CD14-positive monocyte (primary cell): ENCODE measurements at regions not wholly inside any gene's neighbourhood (a gene's known extent, or its start where the extent isn't known, plus 50 kb on each side); places are given as distances from the start of the nearest gene placed in this dataset.
A peak's percentile ranks its signal among the peaks of the same experiment; 100 is the strongest.

Source experiments
- DNase-seq, 3 donors: peaks; one replicate each; pipeline ENCODE4 v3.0.0-alpha.2; 2011 to 2022
- H2AFZ ChIP-seq: 2 replicates; pipeline ENCODE4 v1.6.0; 2012; ENCODE audit warnings: mild to moderate bottlenecking, low read depth, low read length, inconsistent platforms; ENCODE audit not compliant: insufficient read depth, poor library complexity, severe bottlenecking
- H3K27ac ChIP-seq, 2 donors: 1 replicate in 1 of 2; 2 replicates in 1 of 2; pipeline ENCODE4 v1.5.1; 2012 to 2013; ENCODE audit warnings: low read length in 2 of 2, control low read depth in 1 of 2, inconsistent platforms in 1 of 2, low read depth in 1 of 2, mild to moderate bottlenecking in 1 of 2
- H3K27me3 ChIP-seq, 2 donors: one replicate each; pipeline versions ENCODE4 v1.6.0 to v1.6.1; 2011 to 2013; ENCODE audit warnings: low read length in 2 of 2; ENCODE audit not compliant: control insufficient read depth in 2 of 2, insufficient read depth in 2 of 2
- H3K36me3 ChIP-seq, 2 donors: replicated peaks in 1 of 2; 1 replicate in 1 of 2; 2 replicates in 1 of 2; pipeline versions ENCODE4 v1.5.1 to v1.6.1; 2012 to 2013; ENCODE audit warnings: low read length in 2 of 2, control low read depth in 1 of 2, inconsistent platforms in 1 of 2, mild to moderate bottlenecking in 1 of 2; ENCODE audit not compliant: insufficient read depth in 2 of 2, control insufficient read depth in 1 of 2
- H3K4me1 ChIP-seq, 2 donors: 1 replicate in 1 of 2; 2 replicates in 1 of 2; pipeline versions ENCODE4 v1.5.1 to v1.6.1; 2012 to 2013; ENCODE audit warnings: low read length in 2 of 2, control low read depth in 1 of 2, inconsistent platforms in 1 of 2, mild to moderate bottlenecking in 1 of 2, moderate library complexity in 1 of 2; ENCODE audit not compliant: insufficient read depth in 2 of 2, control insufficient read depth in 1 of 2
- H3K4me2 ChIP-seq: replicated peaks from 2 replicates; pipeline ENCODE3; 2012; ENCODE audit warnings: low read length, moderate library complexity, mild to moderate bottlenecking; ENCODE audit not compliant: poor library complexity, severe bottlenecking; ENCODE audit errors: extremely low read depth
- H3K4me3 ChIP-seq, 3 experiments: fragments of 200-600 bp in 1 of 3; sonication (generic) in 1 of 3; replicated peaks in 1 of 3; 1 replicate in 2 of 3; 2 replicates in 1 of 3; pipeline ENCODE4 v1.5.1; 2011 to 2013; ENCODE audit warnings: low read length in 3 of 3, mild to moderate bottlenecking in 3 of 3, control low read depth in 2 of 3, low read depth in 2 of 3, inconsistent platforms in 1 of 3, moderate library complexity in 1 of 3
- H3K79me2 ChIP-seq: 2 replicates; pipeline ENCODE4 v1.6.0; 2012; ENCODE audit warnings: mild to moderate bottlenecking, control low read depth, inconsistent platforms, low read length, moderate library complexity; ENCODE audit not compliant: insufficient read depth
- H3K9ac ChIP-seq: 2 replicates; pipeline ENCODE4 v1.6.0; 2017; ENCODE audit warnings: low read length, mild to moderate bottlenecking; ENCODE audit not compliant: insufficient read depth, poor library complexity, severe bottlenecking
- H3K9me3 ChIP-seq, 2 donors: replicated peaks in 1 of 2; 1 replicate in 1 of 2; 2 replicates in 1 of 2; pipeline versions ENCODE4 v1.5.1 to v1.6.1; 2012 to 2013; ENCODE audit warnings: low read length in 2 of 2, control low read depth in 1 of 2; ENCODE audit not compliant: control insufficient read depth in 1 of 2, insufficient read depth in 1 of 2
- H4K20me1 ChIP-seq: 2 replicates; pipeline ENCODE4 v1.6.0; 2012; ENCODE audit warnings: mild to moderate bottlenecking, low read length, control low read depth, moderate library complexity; ENCODE audit not compliant: insufficient read depth
- H3K27ac Mint-ChIP-seq, 7 donors: one replicate each; pipeline ENCODE4 v1.8.0; 2020; ENCODE audit warnings: mild to moderate bottlenecking in 7 of 7, mixed read lengths in 7 of 7, moderate library complexity in 6 of 7, inconsistent platforms in 2 of 7
- H3K27me3 Mint-ChIP-seq, 3 donors: one replicate each; pipeline ENCODE4 v1.8.0; 2021 to 2022; ENCODE audit warnings: low read depth in 3 of 3, mild to moderate bottlenecking in 3 of 3, mixed read lengths in 3 of 3, moderate library complexity in 3 of 3, inconsistent platforms in 1 of 3
- H3K36me3 Mint-ChIP-seq, 2 donors: one replicate each; pipeline ENCODE4 v1.8.0; 2020; ENCODE audit warnings: mixed read lengths in 2 of 2, inconsistent platforms in 1 of 2, mild to moderate bottlenecking in 1 of 2
- H3K4me1 Mint-ChIP-seq: one replicate; pipeline ENCODE4 v1.8.0; 2020; ENCODE audit warnings: mild to moderate bottlenecking, mixed read lengths
- H3K4me3 Mint-ChIP-seq, 2 donors: one replicate each; pipeline ENCODE4 v1.8.0; 2020; ENCODE audit warnings: mild to moderate bottlenecking in 2 of 2, mixed read lengths in 2 of 2, moderate library complexity in 1 of 2
- H3K9me3 Mint-ChIP-seq, 7 donors: one replicate each; pipeline ENCODE4 v1.8.0; 2020 to 2022; ENCODE audit warnings: mixed read lengths in 7 of 7, mild to moderate bottlenecking in 6 of 7, moderate library complexity in 6 of 7, inconsistent platforms in 2 of 7
- WGBS: methylation state at CpG from one replicate; pipeline ENCODE4 v1.1.5; 2013; ENCODE audit warnings: missing lambda C conversion rate; ENCODE audit not compliant: insufficient coverage; 5-methylcytosine and 5-hydroxymethylcytosine counted together
- intact Hi-C, 2 donors: fragments of 100-400 bp; cut with micrococcal nuclease; formaldehyde crosslinking; loops; one replicate each; pipeline versions ENCODE4 v1.15.0 to v1.15.1; 2023
- TF ChIP-seq, protein P1 (sequence below): fragments of 200-600 bp; IDR thresholded peaks from one replicate; pipeline ENCODE4 v1.8.0; 2022; ENCODE audit warnings: antibody characterized with exemption, mild to moderate bottlenecking

DNA sequence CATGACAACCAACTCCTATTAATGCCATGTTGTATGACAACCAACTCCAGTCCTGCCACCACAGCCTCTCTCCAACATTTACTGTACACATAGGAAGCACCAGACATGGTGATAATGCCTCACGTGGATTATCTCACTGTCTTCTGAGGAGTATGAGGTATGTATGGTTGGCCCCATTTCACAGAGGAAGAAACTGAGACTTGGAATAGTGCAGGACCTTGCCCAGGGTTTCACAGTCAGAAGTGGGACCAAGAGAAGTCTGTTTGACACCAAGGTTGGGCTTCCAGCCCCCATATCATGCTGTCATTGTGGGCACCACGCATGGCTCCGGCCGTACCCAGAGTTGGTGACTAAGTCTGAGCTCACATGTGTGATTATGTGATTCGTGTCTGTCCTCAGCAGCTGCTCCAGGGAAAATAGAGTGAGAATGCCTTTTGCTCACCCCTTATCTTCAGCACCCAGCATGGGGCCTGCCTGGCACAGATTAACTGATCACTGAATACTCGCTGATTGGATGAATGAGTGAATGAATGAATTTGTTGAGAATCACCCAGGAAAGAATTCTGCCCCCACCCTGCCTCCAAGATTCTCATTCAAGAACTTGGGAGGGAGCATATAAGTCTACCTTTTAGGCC is 204.1 kb upstream of the NLRP1 start:
- WGBS = 96% methylated on average over 3 of the region's 6 CpGs
- peaks cover 10 to 20% (median 15%) of the 10 kb centered on the region in 3 donors for H3K27me3 Mint-ChIP-seq

DNA sequence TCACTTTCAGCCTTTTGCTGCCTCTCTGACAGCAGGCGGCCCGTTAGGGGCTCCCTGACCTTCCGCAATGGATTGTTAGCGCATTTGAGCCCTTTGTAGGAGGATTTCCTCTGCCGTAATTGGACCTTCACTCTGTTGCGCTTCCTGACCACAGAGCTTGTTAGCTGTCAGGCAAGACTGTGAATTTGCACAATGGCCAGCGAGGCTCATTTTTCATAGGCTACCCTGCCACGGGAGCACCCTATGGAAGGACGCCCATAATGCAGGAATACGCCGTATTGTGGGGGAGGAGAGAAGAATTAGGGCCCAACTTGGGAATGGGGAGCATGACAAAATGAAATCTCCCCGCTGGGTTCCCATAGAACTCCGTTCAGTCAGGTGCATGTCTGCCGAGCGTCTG is 205.2 kb upstream of the NLRP1 start:
- peaks cover 10 to 20% (median 15%) of the 10 kb centered on the region in 3 donors for H3K27me3 Mint-ChIP-seq
- WGBS = 55% methylated on average over 14 of the region's 15 CpGs

More for the DNA sequence above, 204.1 kb upstream of the NLRP1 start:
- no peaks in the 10 kb centered on the region for H3K36me3 Mint-ChIP-seq
- no peak overlapping the region for H3K4me3 Mint-ChIP-seq
- TF ChIP-seq, protein P1, sequence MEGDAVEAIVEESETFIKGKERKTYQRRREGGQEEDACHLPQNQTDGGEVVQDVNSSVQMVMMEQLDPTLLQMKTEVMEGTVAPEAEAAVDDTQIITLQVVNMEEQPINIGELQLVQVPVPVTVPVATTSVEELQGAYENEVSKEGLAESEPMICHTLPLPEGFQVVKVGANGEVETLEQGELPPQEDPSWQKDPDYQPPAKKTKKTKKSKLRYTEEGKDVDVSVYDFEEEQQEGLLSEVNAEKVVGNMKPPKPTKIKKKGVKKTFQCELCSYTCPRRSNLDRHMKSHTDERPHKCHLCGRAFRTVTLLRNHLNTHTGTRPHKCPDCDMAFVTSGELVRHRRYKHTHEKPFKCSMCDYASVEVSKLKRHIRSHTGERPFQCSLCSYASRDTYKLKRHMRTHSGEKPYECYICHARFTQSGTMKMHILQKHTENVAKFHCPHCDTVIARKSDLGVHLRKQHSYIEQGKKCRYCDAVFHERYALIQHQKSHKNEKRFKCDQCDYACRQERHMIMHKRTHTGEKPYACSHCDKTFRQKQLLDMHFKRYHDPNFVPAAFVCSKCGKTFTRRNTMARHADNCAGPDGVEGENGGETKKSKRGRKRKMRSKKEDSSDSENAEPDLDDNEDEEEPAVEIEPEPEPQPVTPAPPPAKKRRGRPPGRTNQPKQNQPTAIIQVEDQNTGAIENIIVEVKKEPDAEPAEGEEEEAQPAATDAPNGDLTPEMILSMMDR = no peak
- no peaks in the 10 kb centered on the region for H3K79me2 ChIP-seq
- peaks cover 10 to 21% (median 14%) of the 10 kb centered on the region in 7 donors for H3K9me3 Mint-ChIP-seq
- H3K36me3 ChIP-seq = no peaks in the 10 kb centered on the region
- H3K4me1 Mint-ChIP-seq = no peaks in the 10 kb centered on the region
- H4K20me1 ChIP-seq = no peaks in the 10 kb centered on the region
- no peak overlapping the region for H3K27ac Mint-ChIP-seq
- H3K9ac ChIP-seq = no peak overlapping the region
- no peak overlapping the region for H3K27ac ChIP-seq
- DNase-seq = no peak
- intact Hi-C loops = no loop called here
- H3K27me3 ChIP-seq = no peaks in the 10 kb centered on the region
- H3K4me1 ChIP-seq = no peaks in the 10 kb centered on the region
- H2AFZ ChIP-seq = no peak overlapping the region
- no peak overlapping the region for H3K4me3 ChIP-seq
- peaks cover 12 to 15% of the 10 kb centered on the region in 2 donors for H3K9me3 ChIP-seq
- no peak overlapping the region for H3K4me2 ChIP-seq

More for the DNA sequence above, 205.2 kb upstream of the NLRP1 start:
- Histone ChIP-seq H2AFZ (no peak overlapping the region), H4K20me1 (no peaks in the 10 kb centered on the region), H3K36me3 (no peaks in the 10 kb centered on the region), H3K4me3 (no peak overlapping the region), H3K4me2 (no peak overlapping the region), H3K27ac (no peak overlapping the region), H3K9ac (no peak overlapping the region), H3K4me1 (no peaks in the 10 kb centered on the region), H3K27me3 (no peaks in the 10 kb centered on the region), H3K79me2 (no peaks in the 10 kb centered on the region), H3K9me3 (peaks cover 10 to 18% of the 10 kb centered on the region in 2 donors)
- no peaks in the 10 kb centered on the region for H3K36me3 Mint-ChIP-seq
- H3K4me3 Mint-ChIP-seq = peak overlapping the region in 1 of 2 donors; percentile 46
- DNase-seq = no peak
- TF ChIP-seq, protein P1 = no peak
- peaks cover 10 to 21% (median 14%) of the 10 kb centered on the region in 7 donors for H3K9me3 Mint-ChIP-seq
- H3K4me1 Mint-ChIP-seq = no peaks in the 10 kb centered on the region
- no peak overlapping the region for H3K27ac Mint-ChIP-seq
- intact Hi-C loops = no loop called here
